NCI-H2196 (cell line): ENCODE measurements at regions not wholly inside any gene's neighbourhood (a gene's known extent, or its start where the extent isn't known, plus 50 kb on each side); places are given as distances from the start of the nearest gene placed in this dataset.
"Not testable (repeated sequence)": the region's sequence is repeated elsewhere in the genome, so short reads cannot be mapped to it uniquely, and the experiment has no call there.

Experiments used
- DNase-seq: peaks from one replicate; lab custom pipeline; 2025; ENCODE audit not compliant: unreplicated experiment; lab: John Stamatoyannopoulos, UW

DNA sequence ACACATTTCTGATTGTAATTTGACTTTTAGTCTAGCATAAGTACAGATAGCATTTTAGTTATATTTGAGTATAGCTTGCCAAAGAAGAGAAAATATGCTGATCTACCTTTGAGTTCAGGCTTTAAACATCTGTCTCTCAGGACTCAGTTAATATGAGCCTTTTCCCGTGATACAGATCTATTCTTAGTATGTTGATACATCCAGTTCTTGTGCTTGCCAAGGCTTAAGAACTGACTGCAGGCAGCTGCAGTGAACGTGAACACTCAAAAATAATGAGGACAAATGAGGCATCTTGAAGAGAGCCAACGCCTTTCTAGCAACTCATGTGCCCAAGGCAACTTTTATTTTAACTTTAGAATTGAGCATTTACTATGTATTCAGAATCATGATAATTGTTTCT is 325.5 kb downstream of the SI start:
- no peak for DNase-seq

GRCh38 chr3:164748626-164749025 is 329.7 kb downstream of the SI start:
- no peak for DNase-seq

DNA sequence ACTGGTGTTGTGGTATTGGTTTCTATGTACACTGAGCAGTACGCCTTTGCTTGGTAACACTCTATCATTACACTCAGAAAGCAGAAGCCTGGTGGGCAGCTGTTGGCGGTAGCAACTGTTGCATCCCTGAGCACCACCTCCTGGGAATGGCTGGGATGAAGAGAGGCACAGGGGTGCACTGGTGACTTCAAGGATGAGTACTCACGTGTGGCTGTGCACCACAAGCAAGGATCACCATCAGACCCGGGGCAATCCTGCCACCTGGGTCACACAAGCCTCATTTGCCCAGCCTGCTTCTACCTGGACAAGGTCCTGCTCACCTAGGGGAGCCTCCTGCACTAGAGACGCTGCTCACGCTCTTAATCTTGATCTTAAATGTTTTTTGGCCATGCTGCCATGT is 336.4 kb downstream of the SI start:
- DNase-seq, result no peak

DNA sequence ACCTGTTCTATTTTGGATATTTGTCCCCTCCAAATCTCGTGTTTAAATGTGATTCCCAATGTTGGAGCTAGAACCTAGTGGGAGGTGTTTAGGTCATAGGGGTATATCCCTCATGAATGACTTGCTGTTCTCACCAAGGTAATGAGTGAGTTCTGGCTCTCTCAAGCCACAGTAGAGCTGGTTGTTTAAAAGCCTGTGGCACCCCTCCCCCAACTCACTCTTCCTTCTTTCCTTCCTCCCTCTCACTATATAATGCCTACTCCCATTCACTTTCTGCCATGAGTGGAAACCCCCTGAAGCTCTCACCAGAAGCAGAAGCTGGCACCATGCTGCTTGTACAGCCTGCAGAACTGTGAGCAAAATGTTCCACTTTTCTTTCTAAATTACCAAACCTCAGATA is 341.1 kb downstream of the SI start:
- DNase-seq, result no peak

DNA sequence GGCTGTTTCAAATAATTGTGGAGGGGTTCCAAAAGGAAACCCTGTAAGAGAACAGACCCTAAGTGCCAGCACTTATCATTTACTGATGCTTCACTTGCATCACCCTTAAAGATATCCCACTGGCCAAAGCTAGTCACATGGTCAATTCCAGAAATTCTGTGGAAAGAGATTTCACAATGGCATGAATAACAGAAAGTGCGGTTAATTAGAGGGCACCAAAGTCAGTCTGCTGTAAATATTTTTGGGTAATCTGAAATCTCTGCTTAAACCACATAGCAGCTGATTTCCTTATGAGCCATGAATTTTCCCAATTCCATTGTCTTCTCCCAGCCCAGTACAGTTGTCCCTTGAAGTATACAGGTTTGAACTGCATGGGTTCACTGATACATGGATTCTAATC is 346.1 kb downstream of the SI start:
- no peak for DNase-seq

DNA sequence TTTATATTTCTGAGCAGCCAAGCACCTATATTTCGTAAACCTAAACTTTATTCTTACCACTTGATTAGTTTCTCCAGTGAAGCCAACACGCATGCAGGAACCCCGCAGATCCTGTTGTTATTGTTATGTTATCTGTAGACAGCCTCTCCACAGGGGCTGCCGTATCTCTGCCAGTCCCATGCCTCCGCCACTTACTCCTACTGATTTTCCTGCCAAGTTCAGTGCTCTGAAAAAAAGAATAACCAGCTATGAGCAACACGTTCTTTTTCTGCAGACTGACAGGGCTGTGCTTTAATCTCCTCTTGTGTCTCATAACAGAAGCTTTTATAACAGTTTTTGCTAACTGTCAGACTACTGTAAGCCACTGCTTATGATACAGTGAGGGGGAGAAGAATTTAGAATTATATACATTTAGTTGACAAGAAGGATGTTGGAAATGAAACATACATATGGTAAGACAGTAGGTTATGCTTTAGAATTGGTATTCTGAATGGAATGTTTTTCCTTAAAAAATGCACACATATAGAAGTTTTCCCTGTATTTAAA is 347.4 kb downstream of the SI start:
- DNase-seq, result no peak

DNA sequence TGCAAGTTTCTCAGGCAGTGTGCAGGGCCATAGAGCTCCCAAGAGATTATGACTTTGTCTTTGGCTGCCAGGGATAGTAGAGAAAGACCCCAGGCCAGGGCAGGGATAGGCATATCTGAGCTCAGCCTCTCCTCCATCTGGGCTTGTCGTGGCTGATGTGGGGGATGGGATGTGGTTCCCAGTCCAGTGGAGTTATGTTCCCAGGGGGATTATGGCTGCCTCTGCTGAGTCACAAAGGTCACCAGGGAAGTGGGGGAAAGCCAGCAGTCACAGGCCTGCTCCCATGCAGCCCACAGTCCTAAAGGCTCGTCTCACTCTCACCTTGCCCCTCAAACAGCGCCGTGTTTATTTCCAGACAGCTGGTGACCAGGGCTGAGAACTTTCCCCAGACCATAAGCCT is 354.9 kb downstream of the SI start:
- DNase-seq, result no peak

DNA sequence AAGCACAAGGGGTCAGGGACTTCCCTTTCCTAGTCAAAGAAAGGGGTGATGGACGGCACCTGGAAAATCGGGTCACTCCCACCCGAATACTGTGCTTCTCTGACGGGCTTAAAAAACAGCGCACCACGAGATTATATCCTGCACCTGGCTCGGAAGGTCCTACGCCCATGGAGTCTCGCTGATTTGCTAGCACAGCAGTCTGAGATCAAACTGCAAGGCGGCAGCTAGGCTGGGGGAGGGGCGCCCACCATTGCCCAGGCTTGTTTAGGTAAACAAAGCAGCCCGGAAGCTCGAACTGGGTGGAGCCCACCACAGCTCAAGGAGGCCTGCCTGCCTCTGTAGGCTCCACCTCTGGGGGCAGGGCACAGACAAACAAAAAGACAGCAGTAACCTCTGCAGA is 375.5 kb downstream of the SI start:
- not testable (repeated sequence) for DNase-seq

DNA sequence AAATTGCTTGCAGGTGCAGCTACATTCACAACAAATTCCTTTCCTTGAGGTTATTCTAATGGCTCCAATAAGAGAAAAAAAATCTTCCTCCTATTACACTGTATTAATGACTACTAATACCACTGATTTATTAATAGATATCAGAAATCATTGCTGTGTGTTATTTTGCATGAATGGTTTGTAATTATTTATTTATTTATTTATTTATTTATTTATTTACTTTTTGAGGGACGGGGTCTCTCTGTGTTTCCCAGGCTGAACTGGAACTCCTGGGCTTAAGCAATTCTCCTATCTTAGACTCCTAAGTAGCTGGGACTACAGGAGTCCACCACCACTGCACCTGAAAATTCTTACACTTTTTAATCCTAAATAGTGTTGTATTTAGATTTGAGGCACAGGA is 390.4 kb downstream of the SI start:
- DNase-seq, result no peak

DNA sequence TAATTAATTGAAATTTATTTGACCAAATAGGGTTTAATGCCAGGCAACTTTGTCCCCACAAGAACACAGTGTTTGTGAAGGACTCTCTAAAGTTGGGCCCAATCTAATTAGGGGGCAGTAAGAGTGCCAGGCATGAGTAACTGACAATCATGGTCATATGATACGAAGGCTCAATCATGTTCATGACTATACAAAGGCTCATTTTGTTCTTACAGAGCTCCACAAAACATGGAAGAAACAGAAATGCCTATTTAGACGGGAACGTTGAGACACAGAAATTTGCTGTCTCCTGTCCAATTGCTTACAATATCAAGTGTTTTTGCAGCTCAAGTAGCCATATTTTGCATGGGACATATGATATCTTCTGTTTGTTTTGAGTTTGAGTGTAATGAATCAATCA is 391.1 kb downstream of the SI start:
- DNase-seq, result no peak

DNA sequence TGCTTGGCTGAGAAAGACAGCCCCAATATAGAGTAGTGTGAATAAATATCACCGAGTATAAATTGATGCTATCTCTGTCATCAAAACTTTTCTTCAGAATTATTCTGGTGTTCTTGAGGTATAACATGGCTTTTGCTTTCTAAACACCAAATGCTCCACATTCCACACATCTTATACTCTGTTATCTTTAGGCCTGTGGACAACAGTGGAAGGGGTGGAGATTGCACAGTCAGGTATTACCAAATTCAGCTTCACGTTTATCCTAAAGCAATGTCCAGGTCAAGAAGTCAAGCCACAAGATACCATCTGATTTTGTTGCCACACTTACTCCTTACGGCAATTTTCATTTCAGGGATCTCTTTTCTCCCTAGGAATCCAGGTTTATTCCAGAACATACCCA is 394.8 kb downstream of the SI start:
- no peak for DNase-seq

DNA sequence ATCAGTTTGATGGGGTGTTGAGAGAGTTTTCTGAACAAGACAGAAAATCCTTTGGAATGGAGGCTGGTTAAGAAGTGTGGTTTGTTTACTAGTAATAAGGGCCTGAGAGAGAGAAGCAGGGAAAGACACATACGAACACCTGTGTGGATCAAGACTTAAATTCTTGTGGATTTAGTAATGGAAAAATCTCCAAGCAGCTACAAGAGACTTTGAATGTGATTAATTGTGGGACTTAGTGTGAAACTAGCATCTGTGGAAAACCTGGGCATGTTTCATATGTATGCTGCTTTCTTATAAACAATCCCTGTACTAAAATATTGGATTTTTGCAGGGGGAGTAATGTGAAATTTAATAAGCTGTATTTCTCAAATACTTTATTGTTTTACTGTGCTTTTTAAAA is 399.1 kb downstream of the SI start:
- DNase-seq, result no peak

- DNase-seq, result no peak
These were observed 401.0 kb downstream of the SI start for GRCh38 chr3:164677317-164677716.

- DNase-seq, result no peak
These were observed 404.6 kb downstream of the SI start for GRCh38 chr3:164673738-164674137.

DNA sequence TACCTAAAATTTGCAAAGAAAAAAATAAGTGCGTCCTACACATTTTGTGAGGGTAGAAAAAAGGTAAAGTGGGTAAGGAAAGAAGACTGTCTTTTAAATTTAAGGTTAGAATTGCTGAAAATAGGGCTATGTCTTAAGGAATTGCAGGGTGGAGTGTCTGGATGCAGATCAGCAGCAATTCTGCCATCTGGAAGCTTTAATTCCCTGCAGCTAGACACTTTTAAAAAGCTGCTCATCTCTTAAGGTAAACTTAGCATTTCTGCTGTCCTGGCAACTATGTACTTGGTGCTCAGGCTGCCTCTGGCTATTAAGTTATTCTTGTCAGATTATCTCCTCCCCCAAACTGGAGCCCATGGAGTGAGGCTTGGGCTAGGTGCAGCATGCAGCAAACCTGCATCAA is 420.2 kb downstream of the SI start:
- DNase-seq, result no peak

DNA sequence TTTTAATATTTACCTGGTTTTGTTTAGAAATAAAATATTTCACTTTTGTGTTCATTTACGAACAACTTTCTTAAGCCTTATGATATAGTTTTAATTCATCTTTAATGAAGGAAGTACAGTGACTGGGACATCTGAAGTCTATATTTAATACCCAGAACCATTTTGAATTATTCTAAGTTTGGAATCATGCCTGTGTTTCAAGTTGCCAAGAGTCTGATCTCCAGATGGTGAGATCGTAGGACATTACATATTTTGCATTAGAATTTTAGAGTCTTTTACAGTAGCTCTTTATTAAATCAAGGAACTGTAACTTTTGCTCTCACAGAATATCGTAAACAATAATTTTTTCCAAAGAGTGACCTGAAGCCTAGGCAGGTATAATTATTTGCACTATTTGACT is 420.7 kb downstream of the SI start:
- no peak for DNase-seq

DNA sequence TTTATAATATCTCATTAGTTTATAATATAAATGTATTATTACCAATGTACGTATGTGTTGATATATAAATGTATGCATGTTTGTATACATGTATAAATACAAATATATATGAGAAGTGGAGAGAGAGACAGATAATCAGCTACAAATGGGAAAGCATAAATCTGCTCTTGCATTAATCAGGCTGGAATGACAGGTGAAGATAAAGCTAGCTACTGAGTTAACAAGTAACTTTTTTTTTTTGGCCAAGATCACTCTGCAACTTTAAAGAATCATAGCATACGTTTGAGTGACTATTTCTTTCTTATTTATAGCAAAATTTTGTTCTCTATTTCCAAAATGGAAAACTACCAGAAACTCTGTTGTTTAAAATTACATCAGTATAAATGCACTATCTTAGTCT is 422.8 kb downstream of the SI start:
- DNase-seq, result no peak

DNA sequence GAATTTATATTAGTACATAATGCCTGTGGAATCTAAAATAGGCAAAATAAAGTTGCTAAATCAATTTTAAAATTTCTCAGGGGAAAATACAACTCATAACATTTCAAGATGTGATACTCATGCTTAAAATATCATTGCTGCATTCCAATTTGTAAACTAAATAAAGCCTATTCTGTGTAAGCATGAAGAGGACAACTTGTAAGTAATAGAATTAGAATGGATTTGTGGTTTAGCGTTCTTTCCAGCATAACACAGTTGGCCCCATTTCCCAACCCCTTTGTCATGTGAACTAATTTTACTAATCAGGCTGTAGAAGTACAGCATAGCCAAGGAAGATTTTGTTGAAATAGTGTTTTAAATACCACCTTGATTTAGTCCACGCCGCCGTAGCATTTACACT is 437.2 kb downstream of the SI start:
- no peak for DNase-seq

DNA sequence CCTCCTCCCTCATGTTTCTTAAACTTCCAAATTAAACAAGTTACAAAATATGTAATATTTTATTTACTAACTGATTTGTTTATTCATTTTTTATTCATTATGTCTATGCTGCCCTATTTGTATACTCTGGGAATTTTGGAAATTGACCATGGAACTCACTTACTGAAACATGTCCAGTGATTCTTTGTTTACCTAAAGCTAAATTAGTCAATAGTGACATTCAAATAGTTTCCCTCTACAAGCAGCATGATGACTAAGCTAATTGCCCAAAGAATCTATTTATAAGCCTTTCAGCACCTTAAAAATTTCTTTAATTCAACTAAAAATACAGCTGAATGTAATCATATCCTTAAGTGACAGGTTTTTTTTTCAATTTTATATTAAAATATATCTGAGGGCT is 437.7 kb downstream of the SI start:
- no peak for DNase-seq

GRCh38 chr3:164620956-164621355 is 457.3 kb downstream of the SI start:
- DNase-seq, result no peak

DNA sequence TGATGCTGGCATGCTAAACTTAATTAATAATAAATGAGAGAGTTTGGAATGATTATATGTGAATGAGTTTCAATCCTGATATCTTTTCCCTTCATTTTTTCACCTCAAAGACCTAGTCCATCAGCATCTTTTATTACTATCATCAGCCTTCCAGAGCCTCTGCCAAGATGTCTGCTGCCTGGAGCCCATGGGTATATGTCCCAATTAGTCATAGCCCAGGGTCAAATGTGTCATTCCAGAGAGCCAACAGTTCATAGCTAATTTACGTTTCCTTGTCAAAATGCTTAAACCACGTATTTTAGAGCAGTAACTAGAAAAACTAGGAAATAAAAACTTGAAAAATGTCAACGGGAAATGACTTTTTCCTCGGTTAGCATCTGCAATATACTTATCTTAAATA is 457.9 kb downstream of the SI start:
- DNase-seq, result no peak

GRCh38 chr3:164612751-164613150 is 465.5 kb downstream of the SI start:
- no peak for DNase-seq

GRCh38 chr3:164608554-164609276 is 469.6 kb downstream of the SI start:
- no peak for DNase-seq
